ENCODE measurements at regions not wholly inside any gene's neighbourhood (a gene's known extent, or its start where the extent isn't known, plus 50 kb on each side); places are given as distances from the start of the nearest gene placed in this dataset.

DNA sequence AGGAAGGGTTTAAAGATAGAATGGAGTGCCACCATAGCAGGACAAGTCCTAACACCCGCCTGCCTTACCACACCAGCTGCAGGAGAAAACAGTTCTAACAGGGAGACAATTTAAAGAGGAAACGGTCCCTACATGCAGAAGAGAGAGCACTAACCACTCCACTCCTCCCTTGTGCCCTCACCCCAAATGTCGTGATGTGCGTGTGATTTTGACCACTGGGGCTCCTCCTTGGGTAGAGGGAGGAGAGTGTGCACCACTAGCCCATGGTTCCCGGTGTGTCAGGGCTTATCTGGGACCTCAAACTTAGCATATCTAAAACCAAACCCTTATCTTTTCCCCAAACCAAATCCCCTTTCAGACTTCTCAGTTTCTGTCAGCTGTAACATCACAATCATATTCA lies 105.5 kb upstream of the CCDC68 start (continued):
- TF ChIP-seq, protein P1, sequence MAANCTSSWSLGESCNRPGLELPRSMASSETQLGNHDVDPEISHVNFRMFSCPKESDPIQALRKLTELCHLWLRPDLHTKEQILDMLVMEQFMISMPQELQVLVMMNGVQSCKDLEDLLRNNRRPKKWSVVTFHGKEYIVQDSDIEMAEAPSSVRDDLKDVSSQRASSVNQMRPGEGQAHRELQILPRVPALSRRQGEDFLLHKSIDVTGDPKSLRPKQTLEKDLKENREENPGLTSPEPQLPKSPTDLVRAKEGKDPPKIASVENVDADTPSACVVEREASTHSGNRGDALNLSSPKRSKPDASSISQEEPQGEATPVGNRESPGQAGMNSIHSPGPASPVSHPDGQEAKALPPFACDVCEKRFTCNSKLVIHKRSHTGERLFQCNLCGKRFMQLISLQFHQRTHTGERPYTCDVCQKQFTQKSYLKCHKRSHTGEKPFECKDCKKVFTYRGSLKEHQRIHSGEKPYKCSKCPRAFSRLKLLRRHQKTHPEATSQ (tag by site-specific recombination; IDR thresholded peaks at IDR 0.05), result no peak
- TF ChIP-seq ZNF24 (tag by site-specific recombination; IDR thresholded peaks at IDR 0.05) (no peak), ZNF777 (tag by site-specific recombination; IDR thresholded peaks at IDR 0.05; ENCODE audit: borderline replicate concordance) (no peak)

DNA sequence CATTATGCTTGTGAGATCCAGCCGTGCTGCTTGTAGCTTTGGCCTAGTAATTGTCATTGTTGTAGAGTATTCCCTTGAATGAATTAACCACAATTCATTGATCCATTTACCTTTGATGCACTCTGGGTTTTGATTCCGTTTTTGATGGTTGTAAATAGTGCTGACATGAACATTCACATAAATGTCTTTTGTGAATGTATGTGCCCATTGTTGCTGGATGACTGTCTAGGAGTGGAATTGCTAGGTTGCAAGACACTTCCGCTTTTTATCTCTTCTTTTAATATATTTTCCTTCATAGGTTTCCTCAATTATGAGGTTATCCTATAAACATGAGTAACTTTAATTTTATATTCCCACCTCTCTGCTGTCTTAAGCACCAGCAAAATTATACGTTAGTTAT lies 104.8 kb upstream of the CCDC68 start:
- ChIA-PET POLR2A (no interaction called here), CTCF (no interaction called here)
- H3K4me3 ChIP-seq (ENCODE audit: low read depth, low read length), result no peak overlapping the region
- no peaks in the 10 kb centered on the region for H3K9me3 ChIP-seq (ENCODE audit: control insufficient read depth, insufficient read depth, low read depth, low read length)
- no peaks in the 10 kb centered on the region for H3K4me1 ChIP-seq (ENCODE audit: control insufficient read depth, insufficient read depth, low read length)
- no peaks in the 10 kb centered on the region for H3K36me3 ChIP-seq (ENCODE audit: control insufficient read depth in 2 of 2, insufficient read depth in 1 of 2, low read length in 2 of 2)
- no peak overlapping the region for H3K27ac ChIP-seq (ENCODE audit: extremely low read depth, low read depth, low read length)
- TF ChIP-seq, protein P2, sequence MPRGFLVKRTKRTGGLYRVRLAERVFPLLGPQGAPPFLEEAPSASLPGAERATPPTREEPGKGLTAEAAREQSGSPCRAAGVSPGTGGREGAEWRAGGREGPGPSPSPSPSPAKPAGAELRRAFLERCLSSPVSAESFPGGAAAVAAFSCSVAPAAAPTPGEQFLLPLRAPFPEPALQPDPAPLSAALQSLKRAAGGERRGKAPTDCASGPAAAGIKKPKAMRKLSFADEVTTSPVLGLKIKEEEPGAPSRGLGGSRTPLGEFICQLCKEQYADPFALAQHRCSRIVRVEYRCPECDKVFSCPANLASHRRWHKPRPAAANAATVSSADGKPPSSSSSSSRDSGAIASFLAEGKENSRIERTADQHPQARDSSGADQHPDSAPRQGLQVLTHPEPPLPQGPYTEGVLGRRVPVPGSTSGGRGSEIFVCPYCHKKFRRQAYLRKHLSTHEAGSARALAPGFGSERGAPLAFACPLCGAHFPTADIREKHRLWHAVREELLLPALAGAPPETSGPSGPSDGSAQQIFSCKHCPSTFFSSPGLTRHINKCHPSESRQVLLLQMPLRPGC (tag by site-specific recombination; IDR thresholded peaks at IDR 0.05), result no peak

DNA sequence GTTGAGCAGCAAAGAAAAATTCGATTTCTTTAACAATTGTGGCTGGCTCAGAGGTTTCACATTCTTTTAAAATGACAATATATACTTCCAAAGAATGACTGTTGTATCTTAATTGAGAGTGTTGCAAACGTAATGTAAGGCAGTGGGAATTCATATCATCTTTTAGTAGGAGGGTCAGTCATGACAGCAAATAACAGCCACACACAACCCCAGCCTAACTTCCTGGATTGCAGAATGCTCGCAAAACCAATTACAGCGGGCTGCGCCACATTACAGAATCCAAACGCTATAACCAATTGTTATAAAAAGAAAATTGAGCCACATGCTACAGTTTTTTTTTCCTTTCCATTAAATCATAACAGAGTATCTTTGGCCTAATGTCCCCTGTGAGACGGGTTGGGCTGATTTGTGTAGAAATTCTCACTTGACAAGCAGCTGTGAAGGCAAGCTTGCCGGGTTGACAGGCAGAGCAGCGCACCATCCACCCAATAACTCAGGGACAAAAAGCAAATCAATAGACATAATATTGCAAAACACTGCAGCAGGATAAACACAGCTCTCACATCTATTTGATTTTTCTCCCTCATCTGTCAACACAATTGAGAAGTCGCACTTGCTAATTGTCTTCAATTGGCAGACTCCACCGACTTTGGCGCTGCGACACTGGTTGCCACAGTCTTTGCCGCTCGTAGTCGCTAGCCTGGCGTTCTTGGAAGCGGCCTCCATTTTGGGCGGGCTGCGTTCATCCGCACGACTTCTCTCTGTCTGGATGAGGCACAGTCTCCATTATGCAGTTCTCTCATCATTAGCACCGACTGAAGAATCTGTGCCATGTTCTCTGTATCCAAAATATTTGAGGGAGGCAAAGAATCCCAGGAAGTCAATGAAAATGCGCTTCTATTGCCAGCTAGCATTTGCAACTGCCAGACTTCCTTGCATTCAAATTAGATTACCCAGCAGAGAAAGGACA lies 95.0 kb upstream of the CCDC68 start:
- Histone ChIP-seq H3K9me3 (ENCODE audit: control insufficient read depth, insufficient read depth, low read depth, low read length) (no peaks in the 10 kb centered on the region), H3K4me3 (ENCODE audit: low read depth, low read length) (no peak overlapping the region), H3K27ac (ENCODE audit: extremely low read depth, low read depth, low read length) (no peak overlapping the region), H3K4me1 (ENCODE audit: control insufficient read depth, insufficient read depth, low read length) (no peaks in the 10 kb centered on the region), H3K36me3 (ENCODE audit: control insufficient read depth in 2 of 2, insufficient read depth in 1 of 2, low read length in 2 of 2) (no peaks in the 10 kb centered on the region)
- CTCF ChIA-PET, result interaction anchor here (1.0 kb wide), 1 partner anchor 180 kb away, joined by 3 read pairs; no protein-coding TSS in a partner anchor
- POLR2A ChIA-PET, result no interaction called here
- TF ChIP-seq, protein P3, sequence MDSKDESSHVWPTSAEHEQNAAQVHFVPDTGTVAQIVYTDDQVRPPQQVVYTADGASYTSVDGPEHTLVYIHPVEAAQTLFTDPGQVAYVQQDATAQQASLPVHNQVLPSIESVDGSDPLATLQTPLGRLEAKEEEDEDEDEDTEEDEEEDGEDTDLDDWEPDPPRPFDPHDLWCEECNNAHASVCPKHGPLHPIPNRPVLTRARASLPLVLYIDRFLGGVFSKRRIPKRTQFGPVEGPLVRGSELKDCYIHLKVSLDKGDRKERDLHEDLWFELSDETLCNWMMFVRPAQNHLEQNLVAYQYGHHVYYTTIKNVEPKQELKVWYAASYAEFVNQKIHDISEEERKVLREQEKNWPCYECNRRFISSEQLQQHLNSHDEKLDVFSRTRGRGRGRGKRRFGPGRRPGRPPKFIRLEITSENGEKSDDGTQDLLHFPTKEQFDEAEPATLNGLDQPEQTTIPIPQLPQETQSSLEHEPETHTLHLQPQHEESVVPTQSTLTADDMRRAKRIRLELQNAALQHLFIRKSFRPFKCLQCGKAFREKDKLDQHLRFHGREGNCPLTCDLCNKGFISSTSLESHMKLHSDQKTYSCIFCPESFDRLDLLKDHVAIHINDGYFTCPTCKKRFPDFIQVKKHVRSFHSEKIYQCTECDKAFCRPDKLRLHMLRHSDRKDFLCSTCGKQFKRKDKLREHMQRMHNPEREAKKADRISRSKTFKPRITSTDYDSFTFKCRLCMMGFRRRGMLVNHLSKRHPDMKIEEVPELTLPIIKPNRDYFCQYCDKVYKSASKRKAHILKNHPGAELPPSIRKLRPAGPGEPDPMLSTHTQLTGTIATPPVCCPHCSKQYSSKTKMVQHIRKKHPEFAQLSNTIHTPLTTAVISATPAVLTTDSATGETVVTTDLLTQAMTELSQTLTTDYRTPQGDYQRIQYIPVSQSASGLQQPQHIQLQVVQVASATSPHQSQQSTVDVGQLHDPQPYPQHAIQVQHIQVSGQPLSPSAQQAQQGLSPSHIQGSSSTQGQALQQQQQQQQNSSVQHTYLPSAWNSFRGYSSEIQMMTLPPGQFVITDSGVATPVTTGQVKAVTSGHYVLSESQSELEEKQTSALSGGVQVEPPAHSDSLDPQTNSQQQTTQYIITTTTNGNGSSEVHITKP (tag by site-specific recombination; IDR thresholded peaks at IDR 0.05), result no peak
- TF ChIP-seq ZNF48 (tag by site-specific recombination; IDR thresholded peaks at IDR 0.05) (no peak), ZNF830 (tag by site-specific recombination; IDR thresholded peaks at IDR 0.05; ENCODE audit: low read depth) (no peak), OSR2 (tag by site-specific recombination; IDR thresholded peaks at IDR 0.05) (no peak), ZSCAN23 (tag by site-specific recombination; IDR thresholded peaks at IDR 0.05) (no peak), IKZF3 (tag by site-specific recombination; IDR thresholded peaks at IDR 0.05) (no peak), REPIN1 (tag by site-specific recombination; IDR thresholded peaks at IDR 0.05; ENCODE audit: low read depth) (no peak), ZSCAN30 (tag by site-specific recombination; IDR thresholded peaks at IDR 0.05) (no peak), ZNF19 (tag by site-specific recombination; IDR thresholded peaks at IDR 0.05; ENCODE audit: low read depth) (no peak), ZNF473 (tag by site-specific recombination; IDR thresholded peaks at IDR 0.05) (no peak), ZNF792 (tag by site-specific recombination; IDR thresholded peaks at IDR 0.05) (no peak), ZNF558 (tag by site-specific recombination; IDR thresholded peaks at IDR 0.05) (no peak), ZNF837 (tag by site-specific recombination; IDR thresholded peaks at IDR 0.05) (no peak)
- TF ChIP-seq, protein P4, sequence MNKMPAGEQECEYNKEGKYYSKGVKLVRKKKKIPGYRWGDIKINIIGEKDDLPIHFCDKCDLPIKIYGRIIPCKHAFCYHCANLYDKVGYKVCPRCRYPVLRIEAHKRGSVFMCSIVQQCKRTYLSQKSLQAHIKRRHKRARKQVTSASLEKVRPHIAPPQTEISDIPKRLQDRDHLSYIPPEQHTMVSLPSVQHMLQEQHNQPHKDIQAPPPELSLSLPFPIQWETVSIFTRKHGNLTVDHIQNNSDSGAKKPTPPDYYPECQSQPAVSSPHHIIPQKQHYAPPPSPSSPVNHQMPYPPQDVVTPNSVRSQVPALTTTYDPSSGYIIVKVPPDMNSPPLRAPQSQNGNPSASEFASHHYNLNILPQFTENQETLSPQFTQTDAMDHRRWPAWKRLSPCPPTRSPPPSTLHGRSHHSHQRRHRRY (tag by site-specific recombination; IDR thresholded peaks at IDR 0.05), result no peak
- TF ChIP-seq, protein P5, sequence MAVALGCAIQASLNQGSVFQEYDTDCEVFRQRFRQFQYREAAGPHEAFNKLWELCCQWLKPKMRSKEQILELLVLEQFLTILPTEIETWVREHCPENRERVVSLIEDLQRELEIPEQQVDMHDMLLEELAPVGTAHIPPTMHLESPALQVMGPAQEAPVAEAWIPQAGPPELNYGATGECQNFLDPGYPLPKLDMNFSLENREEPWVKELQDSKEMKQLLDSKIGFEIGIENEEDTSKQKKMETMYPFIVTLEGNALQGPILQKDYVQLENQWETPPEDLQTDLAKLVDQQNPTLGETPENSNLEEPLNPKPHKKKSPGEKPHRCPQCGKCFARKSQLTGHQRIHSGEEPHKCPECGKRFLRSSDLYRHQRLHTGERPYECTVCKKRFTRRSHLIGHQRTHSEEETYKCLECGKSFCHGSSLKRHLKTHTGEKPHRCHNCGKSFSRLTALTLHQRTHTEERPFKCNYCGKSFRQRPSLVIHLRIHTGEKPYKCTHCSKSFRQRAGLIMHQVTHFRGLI (tag by site-specific recombination; IDR thresholded peaks at IDR 0.05), result no peak
- TF ChIP-seq, protein P6, sequence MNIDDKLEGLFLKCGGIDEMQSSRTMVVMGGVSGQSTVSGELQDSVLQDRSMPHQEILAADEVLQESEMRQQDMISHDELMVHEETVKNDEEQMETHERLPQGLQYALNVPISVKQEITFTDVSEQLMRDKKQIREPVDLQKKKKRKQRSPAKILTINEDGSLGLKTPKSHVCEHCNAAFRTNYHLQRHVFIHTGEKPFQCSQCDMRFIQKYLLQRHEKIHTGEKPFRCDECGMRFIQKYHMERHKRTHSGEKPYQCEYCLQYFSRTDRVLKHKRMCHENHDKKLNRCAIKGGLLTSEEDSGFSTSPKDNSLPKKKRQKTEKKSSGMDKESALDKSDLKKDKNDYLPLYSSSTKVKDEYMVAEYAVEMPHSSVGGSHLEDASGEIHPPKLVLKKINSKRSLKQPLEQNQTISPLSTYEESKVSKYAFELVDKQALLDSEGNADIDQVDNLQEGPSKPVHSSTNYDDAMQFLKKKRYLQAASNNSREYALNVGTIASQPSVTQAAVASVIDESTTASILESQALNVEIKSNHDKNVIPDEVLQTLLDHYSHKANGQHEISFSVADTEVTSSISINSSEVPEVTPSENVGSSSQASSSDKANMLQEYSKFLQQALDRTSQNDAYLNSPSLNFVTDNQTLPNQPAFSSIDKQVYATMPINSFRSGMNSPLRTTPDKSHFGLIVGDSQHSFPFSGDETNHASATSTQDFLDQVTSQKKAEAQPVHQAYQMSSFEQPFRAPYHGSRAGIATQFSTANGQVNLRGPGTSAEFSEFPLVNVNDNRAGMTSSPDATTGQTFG (tag by site-specific recombination; IDR thresholded peaks at IDR 0.05; ENCODE audit: borderline replicate concordance), result no peak

All from HEK293 (cell line).